Right lung (tissue), 2 donors: ENCODE measurements at regions not wholly inside any gene's neighbourhood (a gene's known extent, or its start where the extent isn't known, plus 50 kb on each side); places are given as distances from the start of the nearest gene placed in this dataset.

Source experiments
- DNase-seq, 2 donors: peaks; one replicate each; pipeline ENCODE4 v3.0.0-alpha.2; 2013

DNA sequence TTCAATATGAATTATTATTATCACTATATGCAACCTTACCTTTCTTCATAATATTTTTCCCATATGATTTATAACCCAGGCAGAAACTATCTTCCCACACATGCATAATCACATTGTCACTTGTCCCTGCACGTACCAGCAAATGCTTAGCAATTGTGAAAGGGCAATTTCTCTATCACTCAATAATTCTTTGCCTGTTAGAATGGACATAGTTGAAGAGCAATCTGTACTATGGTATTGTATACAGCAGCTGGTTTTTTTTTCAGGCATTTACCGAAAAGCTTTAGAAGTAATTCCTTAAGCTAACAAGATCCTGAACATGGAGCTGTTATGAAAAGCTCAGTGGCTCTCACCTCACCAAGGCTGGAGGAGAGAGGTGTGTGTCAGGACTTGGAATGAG lies 999.5 kb downstream of the TUSC7 start:
- DNase-seq = no peak

GRCh38 chr3:117710501-117710900 lies 1000.9 kb downstream of the TUSC7 start:
- DNase-seq = no peak

- no peak for DNase-seq
Measured at GRCh38 chr3:117719316-117719926, 1009.8 kb downstream of the TUSC7 start.

DNA sequence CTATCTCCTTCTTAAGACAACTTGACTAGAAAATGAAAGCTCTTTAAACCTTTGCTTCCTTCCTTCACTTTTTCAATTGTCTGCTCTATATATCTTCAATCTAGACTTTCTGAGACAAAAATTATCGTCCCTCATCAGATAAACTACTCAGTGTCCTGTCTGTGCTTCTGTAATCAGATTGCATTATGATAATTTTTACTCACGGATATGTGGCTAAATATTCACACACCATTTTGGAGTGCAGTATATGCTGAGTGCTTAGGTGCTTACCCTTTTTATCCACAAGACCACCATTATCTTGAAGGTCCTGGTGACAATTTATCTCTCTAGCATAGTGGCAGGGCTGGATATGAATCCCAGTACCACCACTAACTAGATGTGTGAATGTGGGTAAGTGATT lies 1012.3 kb downstream of the TUSC7 start:
- DNase-seq = no peak

- DNase-seq = no peak
Measured at GRCh38 chr3:117722856-117723255, 1013.3 kb downstream of the TUSC7 start.

DNA sequence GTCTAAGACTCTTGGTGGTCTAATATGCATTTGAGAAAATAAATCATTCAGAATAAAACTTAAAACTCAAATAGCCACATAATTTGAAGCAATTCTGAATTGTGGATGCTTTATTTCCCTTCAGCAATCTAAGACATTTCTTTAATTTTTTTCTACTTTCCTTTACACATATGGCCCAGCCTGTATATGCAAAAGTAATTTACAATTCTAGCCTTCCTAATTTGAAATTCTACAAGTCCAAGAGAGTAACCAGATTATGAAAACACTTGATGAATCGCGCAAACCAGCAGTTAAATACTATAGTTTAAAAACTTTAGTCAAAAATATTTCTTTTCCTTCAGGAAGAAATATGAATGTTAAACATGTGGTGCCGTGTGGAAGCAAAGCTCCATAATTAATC lies 1014.2 kb downstream of the TUSC7 start:
- DNase-seq = no peak

DNA sequence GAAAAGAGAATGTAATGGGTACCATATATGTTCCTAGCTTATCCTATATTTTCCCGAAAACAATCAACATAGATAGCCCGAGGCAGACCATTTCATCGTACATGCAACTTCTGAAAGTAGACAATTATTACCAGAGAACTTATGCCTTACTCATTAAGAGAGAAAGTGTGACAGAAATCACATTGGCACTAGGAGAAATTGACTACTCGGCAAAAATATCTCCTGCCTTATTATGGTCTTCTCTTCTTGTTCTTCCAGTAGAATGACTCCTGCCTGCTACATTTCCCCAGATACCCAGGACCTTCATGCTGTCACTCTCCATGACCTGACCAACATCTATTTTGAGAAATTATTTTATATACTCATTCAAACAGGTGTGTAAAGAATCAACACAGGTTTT lies 1015.7 kb downstream of the TUSC7 start:
- no peak for DNase-seq

DNA sequence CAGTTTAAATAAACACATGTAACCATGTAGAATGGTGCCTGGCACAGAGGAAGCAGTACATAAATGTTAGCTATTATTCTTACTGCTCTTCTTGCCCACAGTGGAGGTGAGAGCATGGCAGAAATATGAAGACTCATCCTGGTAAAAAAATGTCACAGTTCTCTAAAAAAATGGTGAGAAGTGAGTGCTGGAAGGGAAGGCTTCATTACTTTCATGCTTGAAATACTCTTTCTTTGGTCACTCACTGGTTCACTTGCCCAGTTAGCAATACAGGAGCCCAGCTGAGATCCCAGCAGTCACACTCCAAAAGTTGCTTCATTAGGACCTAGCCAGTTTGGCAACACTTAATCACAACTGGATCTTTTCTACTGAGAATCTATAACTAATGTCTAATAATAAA lies 1017.2 kb downstream of the TUSC7 start:
- peak in 1 of 2 donors; percentile 10 for DNase-seq

DNA sequence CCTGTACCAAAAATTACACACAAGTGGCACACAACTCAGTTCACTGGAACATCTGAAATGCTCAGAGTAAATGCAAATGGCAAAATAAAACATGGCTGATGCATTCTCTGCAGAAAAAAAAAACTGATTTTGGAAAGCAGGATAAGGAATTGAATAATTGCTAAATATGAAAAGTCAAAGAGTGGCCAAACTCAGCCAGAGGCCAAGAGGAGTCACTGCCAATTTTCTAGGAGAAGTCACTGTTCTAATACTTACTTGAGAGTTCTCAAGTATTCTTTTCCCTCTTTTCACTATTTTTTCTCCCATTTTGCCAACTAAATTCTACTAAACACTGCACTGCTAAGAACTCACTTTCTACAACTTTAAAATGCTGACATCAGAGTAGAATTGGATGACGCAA lies 1018.6 kb downstream of the TUSC7 start:
- DNase-seq = peak in 1 of 2 donors; percentile 8

- DNase-seq = no peak
Measured at GRCh38 chr3:117734496-117734895, 1024.9 kb downstream of the TUSC7 start.

DNA sequence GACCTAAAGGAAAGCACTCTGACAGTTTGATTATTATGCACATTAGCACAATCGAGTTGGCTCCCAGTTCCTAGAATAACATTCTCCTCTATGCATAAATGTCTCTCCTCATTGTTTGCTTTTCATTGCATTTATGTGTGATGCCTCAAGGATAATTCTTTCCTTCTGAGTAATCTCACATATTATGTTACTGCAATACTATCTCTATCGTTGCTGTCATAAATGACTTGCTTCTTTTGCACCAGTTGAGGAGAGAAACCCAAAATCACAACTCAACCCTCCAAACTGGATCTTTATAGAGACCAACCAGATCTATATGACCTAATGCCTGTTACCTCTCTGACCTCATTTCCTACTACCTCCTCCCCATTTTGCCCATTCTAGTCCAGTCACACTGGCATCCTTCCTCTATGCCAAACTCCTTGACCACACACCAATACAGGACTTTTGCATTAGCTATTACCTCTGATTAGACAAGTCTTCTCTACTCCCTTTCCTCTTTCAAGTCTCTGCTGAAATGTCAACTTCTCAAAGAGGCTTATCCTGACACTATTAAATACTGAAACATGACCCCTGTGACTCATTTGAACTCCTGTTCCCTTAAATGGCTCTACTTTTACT lies 1026.0 kb downstream of the TUSC7 start:
- DNase-seq = no peak

GRCh38 chr3:117736846-117737245 lies 1027.3 kb downstream of the TUSC7 start:
- peak in 1 of 2 donors; percentile 10 for DNase-seq

DNA sequence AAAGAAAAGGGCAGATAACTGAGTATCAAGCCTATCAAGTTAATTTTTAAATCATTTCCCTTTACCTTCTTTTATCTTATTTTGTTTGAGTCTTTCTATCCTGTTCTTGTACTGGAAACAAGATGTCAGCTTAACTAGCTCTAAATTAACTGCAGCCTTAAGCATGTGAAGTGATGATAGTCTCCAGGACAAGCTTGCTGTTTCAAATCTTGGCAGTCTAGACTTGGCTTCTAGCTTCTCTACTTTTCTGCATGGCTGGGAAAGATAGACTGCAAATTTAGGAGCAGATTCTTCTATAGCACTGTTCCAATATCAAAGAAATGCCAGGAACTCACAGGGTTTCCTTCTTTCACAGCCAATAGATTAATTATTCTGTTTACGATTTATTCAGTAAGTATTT lies 1034.4 kb downstream of the TUSC7 start:
- DNase-seq = no peak

GRCh38 chr3:117744935-117745334 lies 1035.4 kb downstream of the TUSC7 start:
- DNase-seq = no peak

DNA sequence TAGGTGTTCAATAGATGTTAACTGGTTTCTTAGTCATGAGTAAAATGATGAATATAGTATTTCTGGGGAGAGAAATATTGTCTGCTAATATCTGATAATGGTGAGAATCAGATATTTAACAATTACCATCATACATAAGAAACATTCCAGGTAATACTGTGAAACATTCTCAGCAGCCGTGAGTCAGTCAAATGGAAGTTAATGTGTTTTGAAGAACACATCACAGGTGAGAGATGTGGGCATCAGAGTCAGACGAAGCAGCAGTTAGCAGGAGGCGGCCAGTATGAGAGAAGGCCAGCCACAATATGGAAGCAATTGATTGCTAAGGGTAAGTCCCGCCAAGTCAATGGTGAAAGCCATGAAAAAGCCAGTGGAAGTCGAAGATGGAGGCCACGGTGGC lies 1035.9 kb downstream of the TUSC7 start:
- DNase-seq = no peak

- DNase-seq = no peak
Measured at GRCh38 chr3:117746066-117746465, 1036.5 kb downstream of the TUSC7 start.

- no peak for DNase-seq
Measured at GRCh38 chr3:117748131-117748530, 1038.6 kb downstream of the TUSC7 start.

- no peak for DNase-seq
Measured at GRCh38 chr3:117750674-117751269, 1041.2 kb downstream of the TUSC7 start.

DNA sequence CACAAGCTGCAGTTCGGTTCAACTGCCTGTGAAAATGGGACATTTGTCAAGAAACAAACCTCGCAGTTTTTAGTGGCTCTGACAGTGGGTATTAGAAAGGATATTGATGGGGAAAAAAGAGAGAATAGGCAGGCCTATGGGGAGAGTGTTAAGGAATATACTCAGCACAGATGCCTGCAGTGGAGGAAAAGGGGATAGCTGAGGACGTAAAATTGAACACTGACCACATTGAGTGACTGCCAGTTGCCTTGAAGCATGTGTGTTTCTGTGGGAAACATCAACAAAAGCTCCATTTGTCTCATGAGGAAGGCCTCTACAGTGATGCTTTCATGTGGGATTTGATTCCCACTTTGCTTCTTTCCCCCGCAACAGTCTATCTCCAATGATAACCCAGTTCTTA lies 1042.1 kb downstream of the TUSC7 start:
- DNase-seq = no peak

- DNase-seq = no peak
Measured at GRCh38 chr3:117752984-117753717, 1043.6 kb downstream of the TUSC7 start.

DNA sequence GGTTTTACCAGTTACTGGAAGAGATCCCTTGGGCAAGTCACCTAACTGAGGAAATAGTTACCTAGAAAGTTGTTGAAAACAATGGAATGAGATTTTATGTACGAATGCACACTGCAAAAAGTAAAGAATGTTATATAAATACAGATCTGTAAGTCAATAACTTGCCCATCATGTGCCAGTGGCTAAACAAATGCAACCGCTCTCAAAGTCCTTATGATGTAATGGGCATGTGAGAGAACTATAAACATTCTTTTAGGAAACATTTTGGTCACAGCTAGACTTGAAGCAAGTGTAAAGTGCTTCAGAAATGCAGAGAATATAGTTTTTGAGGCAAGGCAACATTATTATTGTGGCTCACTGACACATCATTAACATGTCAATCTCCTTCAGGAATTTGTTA lies 1044.5 kb downstream of the TUSC7 start:
- no peak for DNase-seq

DNA sequence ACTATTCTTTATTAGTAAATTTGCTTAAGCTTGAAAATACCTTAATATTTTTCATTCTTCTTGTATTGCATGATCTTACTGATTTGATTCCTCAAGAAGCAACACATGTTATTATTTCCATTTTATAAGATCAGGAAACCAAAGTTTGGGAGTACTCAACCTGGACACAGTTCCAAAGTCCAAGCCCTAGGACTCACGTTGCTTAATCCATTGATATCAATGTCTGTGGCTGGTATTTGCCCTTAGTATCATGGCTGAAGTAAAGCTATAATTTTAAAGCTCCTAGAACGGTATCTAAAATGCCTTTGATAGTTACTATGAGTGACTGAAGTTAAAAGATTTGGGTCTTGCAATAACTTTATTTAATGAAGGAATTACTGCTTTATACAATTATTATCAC lies 1045.3 kb downstream of the TUSC7 start:
- no peak for DNase-seq

DNA sequence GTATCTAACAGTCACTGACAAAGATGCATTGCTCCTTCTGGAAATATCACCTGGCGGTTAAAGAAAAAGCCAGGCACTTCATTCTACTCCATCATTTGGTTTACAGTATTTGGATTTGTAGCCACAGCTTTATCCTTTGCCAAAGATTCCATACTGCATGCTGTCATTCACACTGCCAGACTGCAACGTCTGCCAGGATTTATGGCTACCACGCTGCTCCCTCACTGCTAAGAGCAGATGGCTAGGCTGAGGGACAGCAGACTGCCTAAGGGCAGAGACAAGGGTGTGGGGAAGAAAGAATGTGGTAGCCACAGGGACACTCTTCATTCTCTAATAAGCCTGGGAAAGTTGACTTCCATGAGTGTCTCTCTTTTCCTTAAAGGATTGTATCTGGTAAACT lies 1047.0 kb downstream of the TUSC7 start:
- no peak for DNase-seq
